SKM-1 (cell line): ENCODE measurements at regions not wholly inside any gene's neighbourhood (a gene's known extent, or its start where the extent isn't known, plus 50 kb on each side); places are given as distances from the start of the nearest gene placed in this dataset.

Source experiments
- DNase-seq: peaks from one replicate; lab custom pipeline; 2025; ENCODE audit not compliant: unreplicated experiment; lab: John Stamatoyannopoulos, UW

GRCh38 chr3:66800941-66801545 is 197.1 kb upstream of the KBTBD8 start:
- no peak for DNase-seq

DNA sequence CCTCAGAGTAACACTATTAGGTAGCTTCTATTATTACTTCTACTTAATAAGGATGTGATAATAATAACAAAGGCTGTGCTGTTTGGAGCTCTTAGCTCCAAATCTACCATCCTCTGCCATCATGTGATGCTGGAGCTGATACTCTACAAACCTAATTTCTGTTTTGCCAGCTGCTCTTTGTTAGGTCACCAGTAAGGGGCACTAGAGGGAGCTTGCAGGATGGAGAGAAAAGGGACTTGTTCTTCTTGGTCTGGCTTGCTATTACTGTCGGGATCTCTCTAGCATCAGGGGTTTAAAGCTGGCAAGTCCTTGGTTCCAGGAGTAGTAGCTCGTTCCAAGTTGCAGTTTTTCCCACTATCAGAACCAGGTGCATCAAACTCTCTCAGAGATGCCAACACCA is 194.9 kb upstream of the KBTBD8 start:
- DNase-seq: no peak

DNA sequence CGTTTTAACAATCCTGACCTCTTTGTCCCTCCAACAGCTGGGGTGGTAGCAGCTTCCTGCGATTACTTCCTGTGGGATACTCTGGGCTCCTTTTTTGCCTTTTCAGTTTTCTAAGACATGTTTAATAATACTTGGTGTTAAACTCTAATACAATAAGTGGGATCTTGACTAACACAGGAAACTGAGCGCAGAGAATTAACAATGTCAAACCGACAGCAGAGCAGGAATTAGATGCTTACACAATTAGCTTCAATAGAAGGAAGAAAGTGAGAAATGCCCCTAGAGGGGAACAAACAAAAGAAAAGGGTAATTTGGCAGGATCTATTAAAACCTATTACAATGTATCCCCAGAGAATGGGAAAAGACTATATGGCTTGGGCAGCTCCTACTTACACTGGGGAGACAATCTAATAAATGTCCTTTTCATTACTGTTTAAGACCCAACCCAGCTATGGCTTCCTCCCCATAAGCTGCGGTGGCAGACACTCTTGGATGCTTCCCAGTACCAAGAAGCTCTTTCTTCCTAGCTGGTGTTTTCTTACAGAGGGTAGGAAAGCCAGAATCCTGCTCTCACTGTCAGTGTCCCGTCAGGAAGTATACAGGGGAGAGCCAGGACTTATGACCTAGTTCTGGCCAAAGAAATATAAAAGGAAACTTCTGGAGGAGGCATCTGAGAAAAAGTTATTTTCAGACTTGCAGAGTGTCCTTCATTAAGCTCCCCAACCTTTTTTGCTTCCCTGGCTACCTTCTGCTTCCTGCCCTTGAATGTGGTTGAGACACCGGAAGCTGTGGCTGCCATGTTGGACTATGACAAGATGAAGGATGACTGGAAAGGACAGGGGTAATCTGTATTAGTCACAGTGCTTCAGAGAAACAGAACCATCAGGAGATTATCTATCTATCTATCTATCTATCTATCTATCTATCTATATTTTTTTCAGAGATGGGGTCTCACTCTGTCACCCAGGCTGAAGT is 194.1 kb upstream of the KBTBD8 start:
- no peak for DNase-seq

GRCh38 chr3:66808891-66809594 is 189.1 kb upstream of the KBTBD8 start:
- DNase-seq: no peak

GRCh38 chr3:66809595-66809958 is 188.5 kb upstream of the KBTBD8 start:
- DNase-seq: no peak

- no peak for DNase-seq
These were observed 186.0 kb upstream of the KBTBD8 start for GRCh38 chr3:66812136-66812535.

- DNase-seq: no peak
These were observed 185.4 kb upstream of the KBTBD8 start for GRCh38 chr3:66812741-66813140.

DNA sequence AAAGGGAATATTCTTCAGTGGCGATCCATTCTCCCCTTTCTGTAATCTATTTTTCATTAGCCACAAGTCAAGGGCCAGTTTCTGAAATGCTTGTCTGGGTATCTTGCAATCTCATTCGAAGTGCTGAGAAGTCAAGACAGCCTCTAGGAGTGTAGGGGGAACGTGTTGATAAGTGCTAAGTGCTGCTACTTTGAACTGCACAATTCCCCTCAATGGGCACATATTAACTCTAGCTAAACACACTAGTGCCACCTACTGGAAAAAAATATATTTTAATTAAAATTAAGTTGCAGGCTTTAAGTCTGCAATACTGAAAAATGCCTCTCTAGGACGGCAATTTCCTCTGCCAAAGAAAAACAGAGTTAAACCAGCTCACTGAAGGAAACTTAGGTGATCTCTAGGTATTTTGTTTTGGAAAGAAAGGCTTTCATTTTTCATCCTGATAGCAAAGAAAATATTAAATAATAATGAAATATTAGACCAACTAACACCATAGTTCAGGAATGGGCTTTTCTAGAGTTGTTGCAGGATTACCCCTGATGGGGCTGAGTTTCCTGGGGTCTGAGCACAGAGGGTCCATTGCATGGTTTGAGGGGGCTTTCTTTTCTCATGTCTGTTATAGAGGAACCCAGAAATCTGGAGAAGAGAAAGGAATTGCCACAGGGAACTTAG is 181.9 kb upstream of the KBTBD8 start:
- DNase-seq: peak; percentile 75

- no peak for DNase-seq
These were observed 180.1 kb upstream of the KBTBD8 start for GRCh38 chr3:66817951-66818557.

- DNase-seq: no peak
These were observed 178.1 kb upstream of the KBTBD8 start for GRCh38 chr3:66819993-66820501.

DNA sequence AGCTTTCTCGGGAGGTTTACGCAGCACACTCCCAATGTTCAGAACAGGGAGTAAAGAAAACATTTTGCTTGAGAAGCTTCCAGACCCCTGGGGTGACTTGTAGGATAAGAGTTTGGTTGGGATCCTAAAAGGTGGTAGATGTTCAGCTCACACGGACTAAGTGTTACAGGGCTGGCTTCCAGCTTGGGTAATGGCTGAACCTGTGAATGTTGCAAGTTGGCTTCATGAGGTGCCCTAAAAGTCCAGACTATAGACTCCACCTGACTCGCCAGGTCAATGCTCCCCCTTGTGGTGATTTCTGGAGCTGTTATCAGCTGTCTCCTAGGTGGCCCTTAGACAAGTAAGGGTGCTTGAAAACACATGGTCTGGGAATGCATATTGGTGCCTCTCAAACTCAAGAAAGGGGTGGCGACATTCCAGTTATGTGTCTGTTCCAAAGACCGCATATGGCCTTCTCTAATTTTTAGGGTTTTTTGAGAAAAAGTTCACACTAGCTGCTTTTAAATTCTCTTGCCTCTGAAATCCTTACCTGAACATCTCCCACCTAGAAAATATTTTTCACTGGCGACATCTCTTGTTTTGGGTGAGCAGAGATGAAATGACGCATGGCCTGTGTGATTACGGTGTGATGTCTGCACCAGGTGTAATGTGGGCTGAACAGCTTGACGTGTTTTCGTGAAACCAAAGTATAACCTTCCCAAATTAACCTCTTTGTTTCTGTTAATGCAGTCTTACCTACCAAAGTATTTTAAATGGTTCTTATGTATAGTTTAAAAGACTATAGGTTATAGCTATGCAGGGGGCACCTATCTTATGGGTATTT is 175.7 kb upstream of the KBTBD8 start:
- DNase-seq: peak; percentile 36

DNA sequence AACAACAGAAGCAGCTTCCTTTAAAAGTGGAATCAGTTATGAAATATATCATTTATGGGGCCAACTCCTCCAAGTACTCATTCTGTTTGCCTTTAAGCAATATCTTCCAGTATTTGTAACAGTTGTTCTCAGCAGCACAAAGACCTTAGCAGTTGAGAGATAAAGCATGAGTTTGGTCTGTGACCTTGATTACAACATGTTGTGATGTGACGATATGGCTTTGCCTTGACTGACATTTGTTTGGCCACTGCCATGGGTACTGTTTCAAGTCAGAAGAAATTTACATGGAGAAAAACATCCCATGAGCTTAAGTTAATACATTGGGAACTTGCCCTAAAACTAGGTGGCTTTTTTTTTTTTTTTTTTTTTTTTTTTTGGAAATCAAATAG is 175.1 kb upstream of the KBTBD8 start:
- no peak for DNase-seq

DNA sequence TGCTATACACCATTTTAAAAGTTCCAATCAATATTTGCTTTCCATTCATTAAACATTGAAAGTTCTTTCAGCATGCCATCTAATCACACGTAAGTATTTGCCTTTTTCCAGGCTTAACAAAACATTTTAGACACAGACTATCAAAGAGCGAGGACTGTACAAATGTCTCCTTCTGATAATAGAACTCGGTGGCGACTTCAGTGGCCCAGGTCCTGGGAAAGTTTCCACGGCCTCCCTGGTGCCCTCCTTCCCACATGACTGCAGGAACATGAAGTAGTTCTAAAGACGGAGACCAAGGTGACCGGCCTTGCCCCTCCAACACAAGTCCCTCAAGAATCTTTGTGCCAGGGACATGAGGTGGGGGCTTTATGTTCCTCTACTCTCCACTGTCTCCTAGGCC is 174.6 kb upstream of the KBTBD8 start:
- DNase-seq: no peak

GRCh38 chr3:66825375-66825774 is 172.7 kb upstream of the KBTBD8 start:
- DNase-seq: no peak

DNA sequence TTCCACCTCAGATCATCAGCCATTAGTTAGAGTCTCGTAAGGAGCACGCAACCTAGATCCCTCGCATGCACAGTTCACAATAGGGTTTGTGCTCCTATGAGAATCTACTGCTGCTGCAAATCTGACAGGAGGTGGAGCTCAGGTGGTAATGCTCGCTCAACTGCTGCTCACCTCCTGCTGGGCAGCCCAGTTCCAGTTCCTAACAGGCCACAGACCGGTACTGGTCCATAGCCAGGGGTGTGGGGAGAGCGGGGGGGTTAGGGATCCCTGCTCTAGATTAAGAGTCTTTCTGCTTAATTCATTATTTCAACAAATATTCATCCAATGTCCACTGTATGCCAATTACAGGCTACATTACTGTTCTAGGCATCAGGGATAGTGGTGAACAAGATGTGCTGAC is 170.4 kb upstream of the KBTBD8 start:
- no peak for DNase-seq

DNA sequence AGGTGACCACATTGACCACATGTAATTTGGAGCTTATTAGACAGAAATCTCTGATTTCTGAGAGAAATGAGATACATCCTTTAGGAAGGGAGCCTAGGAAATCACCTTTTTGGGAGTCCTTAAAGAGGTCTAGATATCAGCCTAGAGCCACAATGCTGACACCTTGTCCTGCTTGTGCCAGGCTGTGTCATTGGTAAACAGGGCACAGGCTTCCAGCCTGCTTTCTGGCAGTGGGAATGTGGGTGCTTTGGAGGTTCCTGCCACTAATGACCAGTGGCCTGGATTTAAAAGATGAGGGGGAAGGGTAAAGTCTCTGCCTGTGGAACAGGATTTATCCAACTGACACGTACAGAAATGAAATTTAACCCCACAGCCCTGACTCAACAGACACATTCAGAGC is 169.8 kb upstream of the KBTBD8 start:
- DNase-seq: no peak

- no peak for DNase-seq
These were observed 167.8 kb upstream of the KBTBD8 start for GRCh38 chr3:66830301-66830700.

DNA sequence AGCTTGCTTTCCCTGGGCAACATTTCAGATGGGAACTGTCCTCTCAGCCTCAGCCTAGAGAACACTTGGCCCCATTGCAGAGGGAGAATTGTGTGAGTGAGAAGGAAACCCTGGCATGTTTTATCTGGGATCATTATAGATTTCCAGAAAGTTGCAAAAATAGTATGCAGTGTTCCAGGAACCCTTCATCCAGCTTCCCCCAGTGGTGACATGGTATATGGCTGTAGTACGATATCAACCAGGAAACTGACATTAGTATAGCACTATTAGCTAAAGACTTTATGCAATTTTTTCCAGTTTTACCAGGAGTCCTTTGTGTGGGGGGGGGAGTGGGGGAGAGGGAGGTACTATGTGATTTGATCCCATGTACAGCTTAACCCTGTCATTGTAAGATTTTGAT is 166.2 kb upstream of the KBTBD8 start:
- DNase-seq: no peak

DNA sequence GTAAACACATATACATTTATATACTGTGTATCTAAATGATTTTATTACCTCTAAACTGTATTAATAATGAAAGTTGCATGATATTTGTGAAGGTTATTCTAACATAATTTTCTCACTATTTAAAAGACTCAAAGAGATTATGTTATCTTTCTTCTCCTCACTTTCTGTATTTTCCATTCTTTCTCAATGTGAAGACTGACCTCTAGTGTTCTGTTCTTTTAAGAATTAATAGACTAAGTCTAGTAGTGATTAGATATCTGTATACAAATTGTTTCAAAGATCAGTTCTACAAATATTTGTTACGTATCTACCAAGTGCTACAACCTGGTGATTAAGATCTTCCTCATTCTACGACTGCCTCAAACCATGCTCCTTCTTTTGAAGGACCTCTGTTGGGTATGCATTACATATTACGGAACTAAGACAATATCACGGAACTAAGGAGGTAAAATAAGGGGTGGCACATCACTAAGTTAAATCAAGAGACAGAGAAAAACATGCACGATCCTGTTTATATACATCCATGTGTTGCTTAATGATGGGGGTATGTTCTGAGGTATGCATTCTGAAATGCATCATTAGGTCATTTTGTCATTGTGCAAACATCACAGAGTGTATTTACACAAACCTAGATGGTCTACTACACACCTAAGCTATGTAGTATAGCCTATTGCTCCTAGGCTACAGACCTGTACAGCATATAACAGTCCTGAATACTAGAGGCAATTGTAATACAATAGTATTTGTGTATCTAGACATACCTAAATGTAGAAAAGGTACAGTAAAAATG is 161.5 kb upstream of the KBTBD8 start:
- DNase-seq: no peak
